Stomach (tissue), 8 donors: ENCODE measurements at regions not wholly inside any gene's neighbourhood (a gene's known extent, or its start where the extent isn't known, plus 50 kb on each side); places are given as distances from the start of the nearest gene placed in this dataset.

Source experiments
- DNase-seq, 2 donors: peaks; one replicate each; pipeline versions ENCODE4 v3.0.0 to v3.0.0-alpha.2; 2013 to 2019
- H3K27ac ChIP-seq, 5 donors: fragments of 200-600 bp in 4 of 5; sonication (generic) in 4 of 5; one replicate each; pipeline ENCODE4 v1.5.1; 2013 to 2019; ENCODE audit warnings: mild to moderate bottlenecking in 1 of 5, moderate library complexity in 1 of 5
- H3K27me3 ChIP-seq, 3 donors: fragments of 200-600 bp; sonication (generic); one replicate each; pipeline ENCODE4 v1.5.1; 2017 to 2019; ENCODE audit warnings: mixed run types in 1 of 3
- H3K36me3 ChIP-seq, 4 donors: fragments of 200-600 bp; sonication (generic); 1 replicate in 3 of 4; 2 replicates in 1 of 4; pipeline ENCODE4 v1.5.1; 2016 to 2019
- H3K4me1 ChIP-seq, 4 donors: fragments of 200-600 bp; sonication (generic); one replicate each; pipeline ENCODE4 v1.5.1; 2016 to 2019
- H3K4me3 ChIP-seq, 4 donors: fragments of 200-600 bp; sonication (generic) in 3 of 4; one replicate each; pipeline ENCODE4 v1.5.1; 2016 to 2019; ENCODE audit warnings: mild to moderate bottlenecking in 1 of 4
- H3K9me3 ChIP-seq, 4 donors: fragments of 200-600 bp; sonication (generic); one replicate each; pipeline ENCODE4 v1.5.1; 2016 to 2019
- CTCF ChIP-seq, 7 experiments: fragments of 450-650 bp in 4 of 7; fragments of 200-600 bp in 3 of 7; sonication (generic) in 3 of 7; IDR thresholded peaks; one replicate each; pipeline ENCODE4 v1.5.1; 2016 to 2019; ENCODE audit warnings: antibody characterized with exemption in 7 of 7, control low read depth in 2 of 7, mild to moderate bottlenecking in 1 of 7
- EP300 ChIP-seq: sonication (generic); formaldehyde crosslinking; IDR thresholded peaks from one replicate; pipeline ENCODE4 v1.6.1; 2017; ENCODE audit warnings: antibody characterized with exemption
- POLR2A ChIP-seq, 4 donors: fragments of 450-650 bp; IDR thresholded peaks; one replicate each; pipeline ENCODE4 v1.6.1; 2016; ENCODE audit warnings: antibody characterized with exemption in 4 of 4, control low read depth in 2 of 4, mild to moderate bottlenecking in 1 of 4, moderate library complexity in 1 of 4
- POLR2AphosphoS5 ChIP-seq, 3 donors: sonication (generic); formaldehyde crosslinking; IDR thresholded peaks; one replicate each; pipeline ENCODE4 v1.6.1; 2016; ENCODE audit warnings: antibody characterized with exemption in 3 of 3
- WGBS, 5 donors: extraction: QIAGEN DNeasy Blood & Tissue Kit in 3 of 5; methylation state at CpG; one replicate each; pipeline versions ENCODE4 v1.1.5 to v1.1.7; 2013 to 2018; 5-methylcytosine and 5-hydroxymethylcytosine counted together
- intact Hi-C: fragments of 100-400 bp; cut with DNase I; formaldehyde crosslinking; loops from one replicate; pipeline ENCODE4 v1.15.1; 2023; ENCODE audit warnings: low total_unique reads
- donor health status: healthy with polysubstance abuse.
- donor health status: Bipolar disorder and iron deficiency.
- donor health status: healthy.

- Histone ChIP-seq H3K27me3 (no peaks in the 10 kb centered on the region), H3K9me3 (no peaks in the 10 kb centered on the region), H3K36me3 (no peaks in the 10 kb centered on the region), H3K27ac (peak overlapping the region in 1 of 5 donors; percentile 14), H3K4me1 (peaks cover 0 to 18% (median 7%) of the 10 kb centered on the region in 4 donors), H3K4me3 (no peak overlapping the region)
- 58 to 66% (median 60%) methylated on average over 5 of the region's 5 CpGs for WGBS, 5 donors
- no peak for DNase-seq
- intact Hi-C loops: no loop called here
- TF ChIP-seq EP300 (no peak), POLR2A (IDR thresholded peaks at IDR 0.05) (no peak), POLR2AphosphoS5 (IDR thresholded peaks at IDR 0.05) (no peak), CTCF (IDR thresholded peaks at IDR 0.05) (no peak)
Measured at GRCh38 chr7:25714013-25714412, 438.0 kb upstream of the NFE2L3 start.

GRCh38 chr7:25716421-25716820 is 435.6 kb upstream of the NFE2L3 start:
- Histone ChIP-seq H3K4me1 (peaks cover 0 to 18% (median 7%) of the 10 kb centered on the region in 4 donors), H3K36me3 (no peaks in the 10 kb centered on the region), H3K4me3 (no peak overlapping the region), H3K27ac (no peak overlapping the region), H3K27me3 (no peaks in the 10 kb centered on the region), H3K9me3 (no peaks in the 10 kb centered on the region)
- no peak for TF ChIP-seq CTCF (IDR thresholded peaks at IDR 0.05)
- no peak for TF ChIP-seq POLR2A (IDR thresholded peaks at IDR 0.05)
- no peak for TF ChIP-seq POLR2AphosphoS5 (IDR thresholded peaks at IDR 0.05)
- TF ChIP-seq EP300: no peak
- 76 to 89% (median 85%) methylated on average over 6 of the region's 6 CpGs for WGBS, 5 donors
- intact Hi-C loops: no loop called here
- DNase-seq: no peak

- Histone ChIP-seq H3K4me3 (no peak overlapping the region), H3K36me3 (no peaks in the 10 kb centered on the region), H3K27ac (no peak overlapping the region), H3K4me1 (peaks cover 0 to 6% (median 0%) of the 10 kb centered on the region in 4 donors), H3K27me3 (no peaks in the 10 kb centered on the region), H3K9me3 (no peaks in the 10 kb centered on the region)
- DNase-seq: no peak
- intact Hi-C loops: no loop called here
- TF ChIP-seq CTCF (IDR thresholded peaks at IDR 0.05): no peak
- no peak for TF ChIP-seq POLR2AphosphoS5 (IDR thresholded peaks at IDR 0.05)
- no peak for TF ChIP-seq EP300
- TF ChIP-seq POLR2A (IDR thresholded peaks at IDR 0.05): no peak
- WGBS, 5 donors: 61 to 89% (median 86%) methylated on average over 4 of the region's 4 CpGs
Measured at GRCh38 chr7:25718596-25718995, 433.4 kb upstream of the NFE2L3 start.

GRCh38 chr7:25719190-25719896 is 432.7 kb upstream of the NFE2L3 start:
- DNase-seq: no peak
- H3K36me3 ChIP-seq: no peaks in the 10 kb centered on the region
- H3K9me3 ChIP-seq: no peaks in the 10 kb centered on the region
- no peak overlapping the region for H3K4me3 ChIP-seq
- intact Hi-C loops: no loop called here
- no peaks in the 10 kb centered on the region for H3K4me1 ChIP-seq
- H3K27ac ChIP-seq: no peak overlapping the region
- no peaks in the 10 kb centered on the region for H3K27me3 ChIP-seq
- TF ChIP-seq POLR2A (IDR thresholded peaks at IDR 0.05): no peak
- TF ChIP-seq POLR2AphosphoS5 (IDR thresholded peaks at IDR 0.05): no peak
- no peak for TF ChIP-seq EP300
- no peak for TF ChIP-seq CTCF (IDR thresholded peaks at IDR 0.05)
- WGBS, 5 donors: 84 to 93% (median 87%) methylated on average over 5 of the region's 5 CpGs
